NCI-H128 (cell line): ENCODE measurements at regions not wholly inside any gene's neighbourhood (a gene's known extent, or its start where the extent isn't known, plus 50 kb on each side); places are given as distances from the start of the nearest gene placed in this dataset.
"Not testable (repeated sequence)": the region's sequence is repeated elsewhere in the genome, so short reads cannot be mapped to it uniquely, and the experiment has no call there.

Experiments used
- DNase-seq: peaks from one replicate; lab custom pipeline; 2025; ENCODE audit not compliant: unreplicated experiment; lab: John Stamatoyannopoulos, UW

GRCh38 chr14:27712364-27712763 is 1054.2 kb upstream of the FOXG1 start:
- no peak for DNase-seq

GRCh38 chr14:27715561-27715960 is 1051.0 kb upstream of the FOXG1 start:
- no peak for DNase-seq

GRCh38 chr14:27721760-27722159 is 1044.8 kb upstream of the FOXG1 start:
- no peak for DNase-seq

- DNase-seq: no peak
Measured at GRCh38 chr14:27725482-27725881, 1041.1 kb upstream of the FOXG1 start.

- no peak for DNase-seq
Measured at GRCh38 chr14:27727251-27727770, 1039.3 kb upstream of the FOXG1 start.

- no peak for DNase-seq
Measured at GRCh38 chr14:27730204-27730603, 1036.4 kb upstream of the FOXG1 start.

GRCh38 chr14:27739657-27740156 is 1026.9 kb upstream of the FOXG1 start:
- DNase-seq: no peak

- DNase-seq: no peak
Measured at GRCh38 chr14:27750114-27750513, 1016.5 kb upstream of the FOXG1 start.

- not testable (repeated sequence) for DNase-seq
Measured at GRCh38 chr14:27757642-27758041, 1008.9 kb upstream of the FOXG1 start.

- DNase-seq: not testable (repeated sequence)
Measured at GRCh38 chr14:27760367-27760766, 1006.2 kb upstream of the FOXG1 start.

- DNase-seq: not testable (repeated sequence)
Measured at GRCh38 chr14:27799066-27800028, 967.2 kb upstream of the FOXG1 start.

GRCh38 chr14:27817746-27818430 is 948.7 kb upstream of the FOXG1 start:
- not testable (repeated sequence) for DNase-seq

GRCh38 chr14:27826149-27826548 is 940.4 kb upstream of the FOXG1 start:
- DNase-seq: not testable (repeated sequence)

GRCh38 chr14:27831978-27832377 is 934.6 kb upstream of the FOXG1 start:
- DNase-seq: not testable (repeated sequence)

- not testable (repeated sequence) for DNase-seq
Measured at GRCh38 chr14:27833001-27833400, 933.6 kb upstream of the FOXG1 start.

- no peak for DNase-seq
Measured at GRCh38 chr14:27836386-27836785, 930.2 kb upstream of the FOXG1 start.

GRCh38 chr14:27845241-27845850 is 921.2 kb upstream of the FOXG1 start:
- no peak for DNase-seq

- DNase-seq: no peak
Measured at GRCh38 chr14:27845902-27846301, 920.7 kb upstream of the FOXG1 start.

GRCh38 chr14:27847480-27847879 is 919.1 kb upstream of the FOXG1 start:
- not testable (repeated sequence) for DNase-seq

GRCh38 chr14:27849193-27849592 is 917.4 kb upstream of the FOXG1 start:
- DNase-seq: not testable (repeated sequence)

GRCh38 chr14:27862684-27863083 is 903.9 kb upstream of the FOXG1 start:
- no peak for DNase-seq
